K562 (cell line): ENCODE measurements at regions not wholly inside any gene's neighbourhood (a gene's known extent, or its start where the extent isn't known, plus 50 kb on each side); places are given as distances from the start of the nearest gene placed in this dataset.

ENCODE experiments used
- ATAC-seq: fragments of 200-7000 bp; cut with Tn5 transposase; 3 replicates; pipeline ENCODE4 v1.9.1; 2020; ENCODE audit warnings: moderate library complexity
- BruUV-seq: library from RNA; stranded (reverse); fragments of 400-500 nt; replicated peaks from 2 replicates; lab custom pipeline; 2021; lab: Mats Ljungman, UMichigan
- CTCF ChIA-PET: fragments of 300-600 bp; formaldehyde crosslinking; extraction: SDS; loops from one replicate; lab custom pipeline; 2021; ENCODE audit warnings: low intra/inter-chr PET ratio; lab: Yijun Ruan, JAX
- POLR2A ChIA-PET: fragments of 300-600, 350-650 bp; sonication (Branson Sonifier 250); formaldehyde crosslinking; extraction: SDS; loops from one replicate; lab custom pipeline; 2021; ENCODE audit warnings: antibody characterized with exemption, inconsistent platforms; lab: Yijun Ruan, JAX
- DNase-seq, 4 experiments: peaks; one replicate each; pipeline versions ENCODE4 v3.0.0 to v3.0.0-alpha.2; 2011 to 2018; ENCODE audit warnings: low spot score in 3 of 4, mixed read lengths in 3 of 4; ENCODE audit errors: extremely low read depth in 1 of 4
- FAIRE-seq: peaks from 2 replicates; lab custom pipeline; 2011; peaks lifted over from hg19 to GRCh38; lab: Jason Lieb, UNC
- H2AFZ ChIP-seq: 2 replicates; pipeline ENCODE4 v1.6.0; 2011; ENCODE audit warnings: low read depth, low read length, control low read depth, inconsistent platforms
- H3K27ac ChIP-seq: fragments of 200-600 bp; 3 replicates; pipeline ENCODE4 v1.8.0; 2011; ENCODE audit warnings: low read depth, mild to moderate bottlenecking, control low read depth, inconsistent platforms, low read length, moderate library complexity, mixed read lengths; ENCODE audit errors: extremely low read depth
- H3K27me3 ChIP-seq, 2 experiments: fragments of 300-600 bp in 1 of 2; 2 replicates in 1 of 2; 3 replicates in 1 of 2; pipeline versions ENCODE4 v1.6.0 to v1.8.0; 2011; ENCODE audit warnings: inconsistent platforms in 2 of 2, low read length in 2 of 2, mild to moderate bottlenecking in 1 of 2, mixed read lengths in 1 of 2, moderate library complexity in 1 of 2; ENCODE audit not compliant: control insufficient read depth in 2 of 2, insufficient read depth in 2 of 2
- H3K36me3 ChIP-seq: fragments of 300-600 bp; 3 replicates; pipeline ENCODE4 v1.8.0; 2011; ENCODE audit warnings: mild to moderate bottlenecking, low read length, inconsistent platforms; ENCODE audit not compliant: control insufficient read depth, insufficient read depth
- H3K4me1 ChIP-seq, 2 experiments: fragments of 200-600 bp in 1 of 2; replicated peaks in 1 of 2; 2 replicates in 1 of 2; 3 replicates in 1 of 2; pipeline versions ENCODE4 v1.5.1 to v1.8.0; 2011; ENCODE audit warnings: inconsistent platforms in 2 of 2, low read length in 2 of 2, mild to moderate bottlenecking in 1 of 2, mixed read lengths in 1 of 2, moderate library complexity in 1 of 2; ENCODE audit not compliant: control insufficient read depth in 2 of 2, insufficient read depth in 2 of 2
- H3K4me2 ChIP-seq: 2 replicates; pipeline ENCODE4 v1.6.1; 2011; ENCODE audit warnings: low read length, control low read depth, inconsistent platforms, mixed read lengths; ENCODE audit not compliant: insufficient read depth
- H3K4me3 ChIP-seq: fragments of 200-600 bp; sonication (generic), shearing (Covaris generic); 2 replicates; pipeline ENCODE4 v1.5.1; 2016; ENCODE audit warnings: control low read depth, inconsistent platforms
- H3K79me2 ChIP-seq: fragments of 200-600 bp; 3 replicates; pipeline ENCODE4 v1.8.0; 2011; ENCODE audit warnings: low read length, inconsistent platforms; ENCODE audit not compliant: control insufficient read depth, insufficient read depth
- H3K9ac ChIP-seq, 2 experiments: 2 replicates each; pipeline versions ENCODE4 v1.6.0 to v1.6.1; 2011; ENCODE audit warnings: low read depth in 2 of 2, low read length in 2 of 2, control low read depth in 1 of 2, inconsistent platforms in 1 of 2, mild to moderate bottlenecking in 1 of 2, mixed read lengths in 1 of 2; ENCODE audit not compliant: insufficient read depth in 1 of 2
- H3K9me1 ChIP-seq: one replicate; pipeline ENCODE4 v1.6.0; 2011; ENCODE audit warnings: inconsistent platforms, mild to moderate bottlenecking, low read length, moderate library complexity; ENCODE audit not compliant: control insufficient read depth, insufficient read depth
- H3K9me3 ChIP-seq: replicated peaks from 2 replicates; pipeline ENCODE4 v1.5.1; 2011; ENCODE audit warnings: low read depth, low read length, inconsistent platforms; ENCODE audit not compliant: control insufficient read depth, insufficient read depth
- H4K20me1 ChIP-seq: replicated peaks from 2 replicates; pipeline ENCODE4 v1.6.1; 2011; ENCODE audit warnings: low read length, inconsistent platforms, mixed read lengths; ENCODE audit not compliant: control insufficient read depth, insufficient read depth
- BDP1 ChIP-seq: IDR thresholded peaks from 3 replicates; pipeline ENCODE4 v1.6.1; 2011; ENCODE audit not compliant: insufficient read length, insufficient read depth
- CBX1 ChIP-seq: sonication (generic); IDR thresholded peaks from 2 replicates; pipeline ENCODE4 v1.6.1; 2016; ENCODE audit warnings: antibody characterized with exemption, low read depth, mild to moderate bottlenecking
- EGR1 ChIP-seq: fragments of 450-650 bp; conservative IDR thresholded peaks from 2 replicates; pipeline ENCODE4 v1.6.1; 2017; ENCODE audit warnings: mild to moderate bottlenecking
- FOXJ3 ChIP-seq: sonication (generic); formaldehyde crosslinking; IDR thresholded peaks from 2 replicates; pipeline ENCODE4 v1.4.0; 2020; ENCODE audit warnings: mild to moderate bottlenecking, missing genetic modification reagents
- GABPB2 ChIP-seq: fragments of 250-450 bp; sonication (Bioruptor Pico); conservative IDR thresholded peaks from 2 replicates; pipeline ENCODE4 v1.5.1; 2021; ENCODE audit warnings: mild to moderate bottlenecking
- HDAC8 ChIP-seq: fragments of 450-650 bp; IDR thresholded peaks from 2 replicates; pipeline ENCODE4 v1.6.1; 2016; ENCODE audit warnings: mild to moderate bottlenecking, missing genetic modification characterization, moderate library complexity, missing compliant biosample characterization
- KDM2B ChIP-seq: fragments of 250-450 bp; sonication (Bioruptor Pico); IDR thresholded peaks from 2 replicates; pipeline ENCODE4 v1.8.0; 2021; ENCODE audit warnings: mild to moderate bottlenecking, moderate library complexity
- MCM5 ChIP-seq: fragments of 450-650 bp; IDR thresholded peaks from 2 replicates; pipeline ENCODE4 v1.6.1; 2016; ENCODE audit warnings: low read depth
- POLR2B ChIP-seq: fragments of 450-650 bp; IDR thresholded peaks from 2 replicates; pipeline ENCODE4 v1.6.1; 2018; ENCODE audit warnings: low read depth; ENCODE audit not compliant: partially characterized antibody
- SMAD1 ChIP-seq: fragments of 150-350 bp; IDR thresholded peaks from 2 replicates; pipeline ENCODE4 v1.6.1; 2014; ENCODE audit warnings: low read length, low read depth; ENCODE audit not compliant: partially characterized antibody
- SP1 ChIP-seq: sonication (generic); formaldehyde crosslinking; IDR thresholded peaks from 2 replicates; pipeline ENCODE4 v1.8.1; 2022; ENCODE audit warnings: mild to moderate bottlenecking, missing genetic modification reagents
- SP2 ChIP-seq: IDR thresholded peaks from 2 replicates; pipeline ENCODE4 v1.6.1; 2011; ENCODE audit warnings: mild to moderate bottlenecking, low read depth, low read length, moderate library complexity; ENCODE audit not compliant: poor library complexity, severe bottlenecking; ENCODE audit errors: extremely low read depth
- ZNF224 ChIP-seq: sonication (generic); formaldehyde crosslinking; IDR thresholded peaks from 2 replicates; pipeline ENCODE4 v1.8.0; 2022; ENCODE audit warnings: mild to moderate bottlenecking, missing genetic modification reagents
- ZNF583 ChIP-seq: fragments of 250-450 bp; sonication (Bioruptor Pico); IDR thresholded peaks from 2 replicates; pipeline ENCODE4 v1.4.0; 2020
- WGBS: fragments of 100-300 bp; shearing (Covaris generic); methylation state at CpG from one replicate; pipeline ENCODE4 v1.1.6; 2016; ENCODE audit warnings: low coverage, mixed read lengths; ENCODE audit not compliant: insufficient coverage; ENCODE audit errors: missing lambda C conversion rate; 5-methylcytosine and 5-hydroxymethylcytosine counted together
- in situ Hi-C: fragments of 300-500 bp; cut with MboI; formaldehyde crosslinking; loops from 4 replicates; pipeline ENCODE4 v1.15.0; 2018; ENCODE audit warnings: inconsistent platforms, mixed read lengths
- intact Hi-C: fragments of 100-400 bp; cut with micrococcal nuclease; formaldehyde crosslinking; loops from 2 replicates; pipeline ENCODE4 v1.14.2; 2022
- TF ChIP-seq, protein P1 (sequence below): fragments of 450-650 bp; formaldehyde crosslinking; IDR thresholded peaks from 2 replicates; pipeline ENCODE4 v1.4.0; 2022; ENCODE audit warnings: mild to moderate bottlenecking, moderate library complexity

DNA sequence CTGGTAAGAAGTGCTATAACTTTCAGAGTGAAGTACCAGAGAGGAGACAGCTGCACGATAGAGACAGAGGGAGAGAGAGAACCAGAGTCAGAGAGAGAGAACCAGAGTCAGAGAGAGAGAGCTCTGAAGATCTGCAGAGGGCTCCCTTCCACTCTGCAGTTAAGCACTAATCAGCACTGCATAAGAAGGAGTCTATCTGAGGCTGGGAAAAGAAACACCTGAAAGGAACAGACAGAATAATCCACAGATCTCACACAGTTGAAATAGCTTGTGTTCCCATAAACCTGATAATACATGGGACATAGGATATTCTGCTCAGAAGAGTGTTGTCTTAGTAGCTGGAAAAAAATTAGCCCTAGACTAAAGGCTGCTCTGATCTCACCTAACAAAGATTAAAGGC is 87.6 kb downstream of the CFAP44 start:
- no peaks in the 10 kb centered on the region for H4K20me1 ChIP-seq
- in situ Hi-C loops (no loop called here), intact Hi-C loops (no loop called here)
- no peaks in the 10 kb centered on the region for H3K27me3 ChIP-seq
- TF ChIP-seq CBX1 (no peak), BDP1 (no peak), MCM5 (no peak), POLR2B (no peak), KDM2B (no peak), SMAD1 (no peak), ZNF583 (CRISPR knock-in tag) (no peak), FOXJ3 (CRISPR knock-in tag) (no peak), GABPB2 (CRISPR knock-in tag) (no peak), HDAC8 (tag) (no peak), SP1 (CRISPR knock-in tag) (no peak), ZNF224 (CRISPR knock-in tag) (no peak), SP2 (no peak), EGR1 (no peak)
- TF ChIP-seq, protein P1, sequence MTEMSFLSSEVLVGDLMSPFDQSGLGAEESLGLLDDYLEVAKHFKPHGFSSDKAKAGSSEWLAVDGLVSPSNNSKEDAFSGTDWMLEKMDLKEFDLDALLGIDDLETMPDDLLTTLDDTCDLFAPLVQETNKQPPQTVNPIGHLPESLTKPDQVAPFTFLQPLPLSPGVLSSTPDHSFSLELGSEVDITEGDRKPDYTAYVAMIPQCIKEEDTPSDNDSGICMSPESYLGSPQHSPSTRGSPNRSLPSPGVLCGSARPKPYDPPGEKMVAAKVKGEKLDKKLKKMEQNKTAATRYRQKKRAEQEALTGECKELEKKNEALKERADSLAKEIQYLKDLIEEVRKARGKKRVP (CRISPR knock-in tag) = no peak
- H3K9me3 ChIP-seq = no peaks in the 10 kb centered on the region
- no CpG with 5 or more reads among the region's 1 CpG for WGBS
- H3K4me1 ChIP-seq = no peaks in the 10 kb centered on the region
- FAIRE-seq = no peak
- no peak overlapping the region for H3K9ac ChIP-seq
- POLR2A ChIA-PET = no interaction called here
- H3K27ac ChIP-seq = no peak overlapping the region
- no peak for ATAC-seq
- H3K4me3 ChIP-seq = no peak overlapping the region
- H3K79me2 ChIP-seq = no peaks in the 10 kb centered on the region
- DNase-seq = no peak
- no peak overlapping the region for H2AFZ ChIP-seq
- H3K36me3 ChIP-seq = no peaks in the 10 kb centered on the region
- H3K9me1 ChIP-seq = no peaks in the 10 kb centered on the region
- no peak overlapping the region for H3K4me2 ChIP-seq
- BruUV-seq = no TSS peak
- CTCF ChIA-PET = no interaction called here
